ENCODE measurements at regions not wholly inside any gene's neighbourhood (a gene's known extent, or its start where the extent isn't known, plus 50 kb on each side); places are given as distances from the start of the nearest gene placed in this dataset.
"Not testable (repeated sequence)": the region's sequence is repeated elsewhere in the genome, so short reads cannot be mapped to it uniquely, and the experiment has no call there.

GRCh38 chr13:60679131-60679530 lies 282.1 kb downstream of the TDRD3 start:
- in situ Hi-C loops (cut with MboI; ENCODE audit: low pct_ligation_motif_present in 1 of 4, low pct_unique_long_range_greater_than_20kb in 1 of 4, low sequenced_read_pairs in 3 of 4), result no loop called here
- intact Hi-C loops (cut with DNase I; ENCODE audit: low total_unique reads), result no loop called here
- TF ChIP-seq POLR2A (IDR thresholded peaks at IDR 0.05) (no peak), POLR2AphosphoS5 (IDR thresholded peaks at IDR 0.05) (no peak), EP300 (IDR thresholded peaks at IDR 0.05; ENCODE audit: low read depth) (no peak)
- TF ChIP-seq, protein P1, sequence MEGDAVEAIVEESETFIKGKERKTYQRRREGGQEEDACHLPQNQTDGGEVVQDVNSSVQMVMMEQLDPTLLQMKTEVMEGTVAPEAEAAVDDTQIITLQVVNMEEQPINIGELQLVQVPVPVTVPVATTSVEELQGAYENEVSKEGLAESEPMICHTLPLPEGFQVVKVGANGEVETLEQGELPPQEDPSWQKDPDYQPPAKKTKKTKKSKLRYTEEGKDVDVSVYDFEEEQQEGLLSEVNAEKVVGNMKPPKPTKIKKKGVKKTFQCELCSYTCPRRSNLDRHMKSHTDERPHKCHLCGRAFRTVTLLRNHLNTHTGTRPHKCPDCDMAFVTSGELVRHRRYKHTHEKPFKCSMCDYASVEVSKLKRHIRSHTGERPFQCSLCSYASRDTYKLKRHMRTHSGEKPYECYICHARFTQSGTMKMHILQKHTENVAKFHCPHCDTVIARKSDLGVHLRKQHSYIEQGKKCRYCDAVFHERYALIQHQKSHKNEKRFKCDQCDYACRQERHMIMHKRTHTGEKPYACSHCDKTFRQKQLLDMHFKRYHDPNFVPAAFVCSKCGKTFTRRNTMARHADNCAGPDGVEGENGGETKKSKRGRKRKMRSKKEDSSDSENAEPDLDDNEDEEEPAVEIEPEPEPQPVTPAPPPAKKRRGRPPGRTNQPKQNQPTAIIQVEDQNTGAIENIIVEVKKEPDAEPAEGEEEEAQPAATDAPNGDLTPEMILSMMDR (IDR thresholded peaks at IDR 0.05), result no peak
- Histone ChIP-seq H3K4me1 (no peaks in the 10 kb centered on the region), H3K4me3 (no peak overlapping the region), H3K27ac (no peak overlapping the region), H3K27me3 (no peaks in the 10 kb centered on the region), H3K36me3 (no peaks in the 10 kb centered on the region), H3K9me3 (no peaks in the 10 kb centered on the region)
- DNase-seq, result no peak
- 93 to 95% methylated on average over 4 of the region's 4 CpGs for WGBS, 2 donors (ENCODE audit: low coverage in 1 of 2)

DNA sequence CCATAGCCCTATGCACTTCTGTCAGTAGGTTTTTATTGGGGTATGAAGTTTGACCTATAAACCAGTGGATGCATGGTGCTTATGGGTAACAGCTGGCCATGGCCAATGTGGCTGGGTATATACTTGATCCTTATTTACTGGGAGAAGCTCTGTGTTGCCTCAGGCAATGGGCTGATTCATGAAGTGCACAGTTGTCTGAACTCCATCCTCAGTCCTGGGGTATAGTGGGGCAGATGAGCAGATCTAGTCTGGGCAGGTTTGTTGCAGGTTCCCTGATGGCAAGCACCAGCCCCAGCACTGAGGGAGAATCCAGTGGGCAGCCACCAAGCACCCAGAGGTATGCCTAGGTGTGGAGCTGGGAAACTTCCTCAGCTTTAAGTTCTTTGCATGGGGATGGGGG lies 274.4 kb downstream of the TDRD3 start:
- no peak for TF ChIP-seq EP300 (IDR thresholded peaks at IDR 0.05; ENCODE audit: low read depth)
- no peak for TF ChIP-seq POLR2AphosphoS5 (IDR thresholded peaks at IDR 0.05)
- H3K36me3 ChIP-seq, result no peaks in the 10 kb centered on the region
- no peaks in the 10 kb centered on the region for H3K27me3 ChIP-seq
- H3K27ac ChIP-seq, result no peak overlapping the region
- H3K4me3 ChIP-seq, result no peak overlapping the region
- no peaks in the 10 kb centered on the region for H3K4me1 ChIP-seq
- in situ Hi-C loops (cut with MboI; ENCODE audit: low pct_ligation_motif_present in 1 of 4, low pct_unique_long_range_greater_than_20kb in 1 of 4, low sequenced_read_pairs in 3 of 4) (no loop called here), intact Hi-C loops (cut with DNase I; ENCODE audit: low total_unique reads) (no loop called here)
- no peak for DNase-seq
- H3K9me3 ChIP-seq, result no peaks in the 10 kb centered on the region

DNA sequence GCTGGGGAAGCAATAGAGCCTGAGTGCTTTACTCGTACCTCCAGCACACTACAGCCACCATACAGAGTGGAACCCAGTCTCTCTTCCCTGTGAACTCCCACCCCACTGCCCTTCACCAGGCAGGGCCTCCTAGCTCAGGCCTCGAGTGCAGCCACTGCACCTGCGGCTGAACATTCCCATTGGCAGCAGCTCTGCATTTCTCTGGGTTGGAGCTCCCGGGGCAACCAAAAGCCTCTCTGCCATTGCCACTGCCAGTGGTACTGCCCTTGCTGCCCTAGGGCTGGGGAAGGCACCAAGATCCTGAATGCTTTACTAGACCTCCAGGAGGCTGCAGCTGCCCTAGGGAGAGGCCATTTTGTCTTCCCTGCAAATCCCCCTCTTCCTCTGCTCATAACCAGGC lies 266.8 kb downstream of the TDRD3 start:
- H3K4me1 ChIP-seq, result no peaks in the 10 kb centered on the region
- no peaks in the 10 kb centered on the region for H3K9me3 ChIP-seq
- no peaks in the 10 kb centered on the region for H3K36me3 ChIP-seq
- intact Hi-C loops (cut with DNase I; ENCODE audit: low total_unique reads), result no loop called here
- H3K27ac ChIP-seq, result no peak overlapping the region
- no peak for DNase-seq
- TF ChIP-seq, protein P1 (IDR thresholded peaks at IDR 0.05), result no peak
- TF ChIP-seq POLR2A (IDR thresholded peaks at IDR 0.05), result no peak
- no peak for TF ChIP-seq POLR2AphosphoS5 (IDR thresholded peaks at IDR 0.05)
- no peak for TF ChIP-seq EP300 (IDR thresholded peaks at IDR 0.05; ENCODE audit: low read depth)
- WGBS, 2 donors (ENCODE audit: low coverage in 1 of 2), result 76% methylated on average over 4 of the region's 4 CpGs; no CpG with 5 or more reads in 1 of the 2 donors
- in situ Hi-C loops (cut with MboI; ENCODE audit: low pct_ligation_motif_present in 1 of 4, low pct_unique_long_range_greater_than_20kb in 1 of 4, low sequenced_read_pairs in 3 of 4), result no loop called here
- H3K4me3 ChIP-seq, result no peak overlapping the region
- no peaks in the 10 kb centered on the region for H3K27me3 ChIP-seq

- Histone ChIP-seq H3K27me3 (no peaks in the 10 kb centered on the region), H3K27ac (no peak overlapping the region), H3K4me3 (no peak overlapping the region), H3K36me3 (no peaks in the 10 kb centered on the region), H3K4me1 (no peaks in the 10 kb centered on the region), H3K9me3 (no peaks in the 10 kb centered on the region)
- DNase-seq, result no peak
- in situ Hi-C loops (cut with MboI; ENCODE audit: low pct_ligation_motif_present in 1 of 4, low pct_unique_long_range_greater_than_20kb in 1 of 4, low sequenced_read_pairs in 3 of 4) (no loop called here), intact Hi-C loops (cut with DNase I; ENCODE audit: low total_unique reads) (no loop called here)
- 96% methylated on average over 1 of the region's 1 CpG; no CpG with 5 or more reads in 1 of the 2 donors for WGBS, 2 donors (ENCODE audit: low coverage in 1 of 2)
- no peak for TF ChIP-seq EP300 (IDR thresholded peaks at IDR 0.05; ENCODE audit: low read depth)
- TF ChIP-seq POLR2AphosphoS5 (IDR thresholded peaks at IDR 0.05), result no peak
- TF ChIP-seq, protein P1 (IDR thresholded peaks at IDR 0.05), result no peak
- TF ChIP-seq POLR2A (IDR thresholded peaks at IDR 0.05), result no peak
Measured at GRCh38 chr13:60662595-60662994, 265.6 kb downstream of the TDRD3 start.

DNA sequence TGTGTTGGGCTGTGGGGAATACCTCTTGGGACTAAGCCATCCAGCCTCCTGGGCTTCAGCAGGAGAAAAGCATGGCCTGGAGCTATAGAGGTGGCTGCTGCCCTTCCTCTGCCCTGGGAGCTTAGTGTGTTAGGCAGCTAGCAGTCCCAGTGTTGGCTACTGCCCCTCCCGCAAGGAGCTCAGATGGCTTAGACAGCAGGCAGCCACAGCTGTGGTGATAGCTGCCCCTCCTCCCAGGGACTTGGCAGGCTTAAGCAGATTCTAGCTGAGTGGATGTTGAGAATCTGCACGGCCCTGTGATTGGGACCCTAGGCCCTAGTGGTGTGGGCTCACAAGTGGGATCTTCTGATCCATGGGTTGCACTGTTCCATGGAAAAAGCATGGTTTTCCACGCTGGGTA lies 264.5 kb downstream of the TDRD3 start:
- TF ChIP-seq, protein P1 (IDR thresholded peaks at IDR 0.05), result no peak
- TF ChIP-seq EP300 (IDR thresholded peaks at IDR 0.05; ENCODE audit: low read depth) (no peak), POLR2AphosphoS5 (IDR thresholded peaks at IDR 0.05) (no peak), POLR2A (IDR thresholded peaks at IDR 0.05) (no peak)
- no peaks in the 10 kb centered on the region for H3K36me3 ChIP-seq
- H3K27ac ChIP-seq, result no peak overlapping the region
- in situ Hi-C loops (cut with MboI; ENCODE audit: low pct_ligation_motif_present in 1 of 4, low pct_unique_long_range_greater_than_20kb in 1 of 4, low sequenced_read_pairs in 3 of 4), result no loop called here
- WGBS, 2 donors (ENCODE audit: low coverage in 1 of 2), result 67% methylated on average over 2 of the region's 3 CpGs; no CpG with 5 or more reads in 1 of the 2 donors
- no peak overlapping the region for H3K4me3 ChIP-seq
- intact Hi-C loops (cut with DNase I; ENCODE audit: low total_unique reads), result no loop called here
- DNase-seq, result no peak
- H3K4me1 ChIP-seq, result no peaks in the 10 kb centered on the region
- H3K27me3 ChIP-seq, result no peaks in the 10 kb centered on the region
- H3K9me3 ChIP-seq, result no peaks in the 10 kb centered on the region

- H3K36me3 ChIP-seq; H3K27me3 ChIP-seq; intact Hi-C loops (cut with DNase I; ENCODE audit: low total_unique reads); in situ Hi-C loops (cut with MboI; ENCODE audit: low pct_ligation_motif_present in 1 of 4, low pct_unique_long_range_greater_than_20kb in 1 of 4, low sequenced_read_pairs in 3 of 4); H3K4me1 ChIP-seq; DNase-seq; H3K4me3 ChIP-seq; H3K9me3 ChIP-seq; H3K27ac ChIP-seq: not testable (repeated sequence)
- 80 to 88% methylated on average over 1 of the region's 1 CpG for WGBS, 2 donors (ENCODE audit: low coverage in 1 of 2)
Measured at GRCh38 chr13:60657586-60657985, 260.6 kb downstream of the TDRD3 start.

All from transverse colon (tissue), 4 donors.